Activated B cell treated with CpG ODN at 0.5 μM for 24 hours (primary cell): ENCODE measurements at regions not wholly inside any gene's neighbourhood (a gene's known extent, or its start where the extent isn't known, plus 50 kb on each side); places are given as distances from the start of the nearest gene placed in this dataset.
"Not testable (repeated sequence)": the region's sequence is repeated elsewhere in the genome, so short reads cannot be mapped to it uniquely, and the experiment has no call there.

Experiments
- ATAC-seq: fragments of 200-7000 bp; cut with Tn5 transposase; one replicate; pipeline ENCODE4 v1.10.0; 2021; ENCODE audit warnings: low read depth, mild to moderate bottlenecking, moderate library complexity
- CTCF ChIA-PET: fragments of 350-600 bp; sonication (Branson Sonifier 250); formaldehyde crosslinking; loops from one replicate; lab custom pipeline; 2021; ENCODE audit warnings: antibody characterized with exemption; lab: Charles Lee
- POLR2A ChIA-PET: fragments of 350-600 bp; sonication (Branson Sonifier 250); formaldehyde crosslinking; loops from one replicate; lab custom pipeline; 2021; ENCODE audit warnings: antibody characterized with exemption; lab: Charles Lee
- DNase-seq: peaks from one replicate; pipeline ENCODE4 v3.0.0; 2022
- H3K27ac Mint-ChIP-seq: one replicate; pipeline ENCODE4 v1.8.0; 2020; ENCODE audit warnings: mixed read lengths
- H3K27me3 Mint-ChIP-seq: one replicate; pipeline ENCODE4 v1.8.0; 2021; ENCODE audit warnings: mixed read lengths
- H3K36me3 Mint-ChIP-seq: one replicate; pipeline ENCODE4 v1.8.0; 2021; ENCODE audit warnings: low read depth, mixed read lengths
- H3K4me1 Mint-ChIP-seq: one replicate; pipeline ENCODE4 v1.8.0; 2021; ENCODE audit warnings: mixed read lengths
- H3K4me3 Mint-ChIP-seq: one replicate; pipeline ENCODE4 v1.8.0; 2020; ENCODE audit warnings: mild to moderate bottlenecking, mixed read lengths
- H3K9me3 Mint-ChIP-seq: one replicate; pipeline ENCODE4 v1.8.0; 2020; ENCODE audit warnings: mixed read lengths
- intact Hi-C: fragments of 100-400 bp; cut with micrococcal nuclease; formaldehyde crosslinking; loops from one replicate; pipeline ENCODE4 v1.15.1; 2024
- TF ChIP-seq, protein P1 (sequence below): fragments of 200-600 bp; IDR thresholded peaks from one replicate; pipeline ENCODE4 v1.8.0; 2022; ENCODE audit warnings: antibody characterized with exemption, mild to moderate bottlenecking

DNA sequence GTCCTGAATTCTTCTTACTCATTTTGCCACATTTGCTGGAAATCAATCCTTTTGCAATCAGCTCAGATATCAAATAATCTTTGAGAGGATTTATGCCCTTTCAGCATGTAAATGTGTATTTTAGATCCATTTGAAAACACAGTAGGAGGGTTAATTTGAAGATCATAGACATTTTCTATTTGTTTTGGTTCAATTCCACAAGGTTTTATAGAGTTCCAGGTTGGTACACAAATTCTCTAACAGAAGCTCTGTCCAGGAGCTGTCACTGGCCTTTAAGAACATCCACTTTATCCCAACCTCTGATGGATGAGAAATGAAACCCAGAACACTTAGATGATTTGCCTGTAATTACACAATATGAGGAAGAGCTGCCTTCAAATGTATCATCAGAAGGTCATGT is 157.3 kb upstream of the CHAC2 start:
- H3K27me3 Mint-ChIP-seq: no peaks in the 10 kb centered on the region
- no peaks in the 10 kb centered on the region for H3K36me3 Mint-ChIP-seq
- no peaks in the 10 kb centered on the region for H3K9me3 Mint-ChIP-seq
- ATAC-seq (no peak), DNase-seq (no peak)
- TF ChIP-seq, protein P1, sequence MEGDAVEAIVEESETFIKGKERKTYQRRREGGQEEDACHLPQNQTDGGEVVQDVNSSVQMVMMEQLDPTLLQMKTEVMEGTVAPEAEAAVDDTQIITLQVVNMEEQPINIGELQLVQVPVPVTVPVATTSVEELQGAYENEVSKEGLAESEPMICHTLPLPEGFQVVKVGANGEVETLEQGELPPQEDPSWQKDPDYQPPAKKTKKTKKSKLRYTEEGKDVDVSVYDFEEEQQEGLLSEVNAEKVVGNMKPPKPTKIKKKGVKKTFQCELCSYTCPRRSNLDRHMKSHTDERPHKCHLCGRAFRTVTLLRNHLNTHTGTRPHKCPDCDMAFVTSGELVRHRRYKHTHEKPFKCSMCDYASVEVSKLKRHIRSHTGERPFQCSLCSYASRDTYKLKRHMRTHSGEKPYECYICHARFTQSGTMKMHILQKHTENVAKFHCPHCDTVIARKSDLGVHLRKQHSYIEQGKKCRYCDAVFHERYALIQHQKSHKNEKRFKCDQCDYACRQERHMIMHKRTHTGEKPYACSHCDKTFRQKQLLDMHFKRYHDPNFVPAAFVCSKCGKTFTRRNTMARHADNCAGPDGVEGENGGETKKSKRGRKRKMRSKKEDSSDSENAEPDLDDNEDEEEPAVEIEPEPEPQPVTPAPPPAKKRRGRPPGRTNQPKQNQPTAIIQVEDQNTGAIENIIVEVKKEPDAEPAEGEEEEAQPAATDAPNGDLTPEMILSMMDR: no peak
- H3K4me1 Mint-ChIP-seq: no peaks in the 10 kb centered on the region
- ChIA-PET POLR2A (no interaction called here), CTCF (no interaction called here)
- intact Hi-C loops: no loop called here
- H3K4me3 Mint-ChIP-seq: no peak overlapping the region
- H3K27ac Mint-ChIP-seq: no peak overlapping the region

DNA sequence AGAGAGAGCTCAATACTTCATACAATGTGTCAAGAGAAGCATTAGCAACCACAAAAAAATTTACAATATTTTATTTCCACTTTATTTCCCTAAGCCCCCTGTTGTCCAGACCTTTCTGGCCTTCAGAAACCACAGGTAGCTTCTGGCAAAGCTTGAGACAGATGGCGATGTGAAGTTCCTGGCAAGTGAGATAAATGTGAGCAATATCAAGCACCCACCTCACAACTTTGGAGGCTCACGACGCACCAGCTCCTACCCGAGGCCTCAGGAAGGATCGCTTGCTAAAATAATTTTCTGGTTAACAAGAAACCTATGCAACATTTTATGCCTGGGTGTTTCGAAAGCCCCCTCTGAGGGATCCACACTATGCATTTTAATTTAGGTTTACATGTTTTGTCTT is 158.1 kb upstream of the CHAC2 start:
- Mint-ChIP-seq H3K4me3 (no peak overlapping the region), H3K27ac (no peak overlapping the region), H3K36me3 (no peaks in the 10 kb centered on the region), H3K27me3 (no peaks in the 10 kb centered on the region), H3K9me3 (no peaks in the 10 kb centered on the region), H3K4me1 (no peaks in the 10 kb centered on the region)
- ATAC-seq (no peak), DNase-seq (no peak)
- ChIA-PET CTCF (no interaction called here), POLR2A (no interaction called here)
- TF ChIP-seq, protein P1: no peak
- intact Hi-C loops: no loop called here

DNA sequence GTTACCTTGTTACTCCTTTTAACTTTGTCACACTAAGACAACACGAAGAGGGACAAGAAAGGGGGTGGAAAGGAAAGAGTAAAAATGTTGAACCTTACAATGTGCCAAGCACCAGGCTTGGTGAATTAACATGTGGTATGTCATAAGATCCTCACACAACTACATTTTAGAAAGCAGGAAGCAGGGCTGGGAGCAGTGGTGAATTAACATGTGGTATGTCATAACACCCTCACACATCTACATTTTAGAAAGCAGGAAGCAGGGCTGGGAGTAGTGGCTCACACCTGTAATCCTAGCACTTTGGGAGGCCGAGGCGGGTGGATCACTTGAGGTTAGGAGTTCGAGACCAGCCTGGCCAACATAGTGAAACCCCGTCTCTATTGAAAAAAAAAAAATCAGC is 159.3 kb upstream of the CHAC2 start:
- CTCF ChIA-PET: no interaction called here
- no peak overlapping the region for H3K27ac Mint-ChIP-seq
- POLR2A ChIA-PET: no interaction called here
- H3K27me3 Mint-ChIP-seq: no peaks in the 10 kb centered on the region
- no peak overlapping the region for H3K4me3 Mint-ChIP-seq
- DNase-seq: no peak
- intact Hi-C loops: no loop called here
- no peak for ATAC-seq
- no peaks in the 10 kb centered on the region for H3K36me3 Mint-ChIP-seq
- TF ChIP-seq, protein P1: no peak
- no peaks in the 10 kb centered on the region for H3K9me3 Mint-ChIP-seq
- H3K4me1 Mint-ChIP-seq: no peaks in the 10 kb centered on the region

DNA sequence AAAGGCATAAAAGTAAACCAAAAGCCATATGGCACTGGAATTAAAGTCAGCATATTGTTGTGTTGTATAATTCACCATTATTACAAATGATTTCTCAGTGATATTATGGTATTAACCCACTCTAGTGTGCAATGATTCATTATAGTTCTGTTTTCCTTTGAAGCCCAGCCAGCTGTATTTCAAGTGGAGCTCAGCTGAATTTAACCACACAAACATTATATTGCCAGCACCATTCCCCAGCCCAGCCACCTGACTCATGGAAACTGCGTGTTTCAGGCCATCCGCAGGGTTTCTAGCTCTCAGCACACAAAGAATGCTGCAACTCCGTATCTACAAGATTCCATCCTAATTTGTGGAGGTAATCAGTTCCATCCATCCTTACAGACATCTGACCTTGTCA is 166.8 kb upstream of the CHAC2 start:
- ATAC-seq (no peak), DNase-seq (no peak)
- TF ChIP-seq, protein P1: no peak
- no peaks in the 10 kb centered on the region for H3K36me3 Mint-ChIP-seq
- intact Hi-C loops: no loop called here
- no peak overlapping the region for H3K4me3 Mint-ChIP-seq
- H3K4me1 Mint-ChIP-seq: no peaks in the 10 kb centered on the region
- no peaks in the 10 kb centered on the region for H3K9me3 Mint-ChIP-seq
- no peak overlapping the region for H3K27ac Mint-ChIP-seq
- CTCF ChIA-PET: no interaction called here
- H3K27me3 Mint-ChIP-seq: no peaks in the 10 kb centered on the region
- POLR2A ChIA-PET: no interaction called here

DNA sequence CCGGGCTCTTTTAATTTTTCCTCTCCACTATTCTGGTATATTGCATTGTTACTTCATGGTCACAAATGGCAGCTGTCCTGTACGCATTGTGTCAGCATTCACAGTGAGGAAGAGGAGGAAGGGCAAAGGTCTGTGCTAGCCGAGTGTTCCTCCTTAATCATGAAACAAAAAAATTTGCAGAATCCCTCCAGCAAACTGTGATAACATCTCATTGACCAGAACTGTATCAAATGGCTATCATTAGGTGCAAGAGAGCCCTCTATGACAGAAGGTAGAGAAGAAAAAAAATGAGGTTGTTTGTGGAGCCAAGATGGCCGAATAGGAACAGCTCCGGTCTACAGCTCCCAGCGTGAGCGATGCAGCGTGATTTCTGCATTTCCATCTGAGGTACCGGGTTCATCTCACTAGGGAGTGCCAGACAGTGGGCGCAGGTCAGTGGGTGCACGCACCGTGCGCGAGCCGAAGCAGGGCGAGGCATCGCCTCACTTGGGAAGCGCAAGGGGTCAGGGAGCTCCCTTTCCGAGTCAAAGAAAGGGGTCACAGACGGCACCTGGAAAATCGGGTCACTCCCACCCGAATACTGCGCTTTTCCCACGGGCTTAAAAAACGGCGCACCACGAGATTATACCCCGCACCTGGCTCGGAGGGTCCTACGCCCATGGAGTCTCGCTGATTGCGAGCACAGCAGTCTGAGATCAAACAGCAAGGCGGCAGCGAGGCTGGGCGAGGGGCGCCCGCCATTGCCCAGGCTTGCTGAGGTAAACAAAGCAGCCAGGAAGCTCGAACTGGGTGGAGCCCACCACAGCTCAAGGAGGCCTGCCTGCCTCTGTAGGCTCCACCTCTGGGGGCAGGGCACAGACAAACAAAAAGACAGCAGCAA is 180.6 kb upstream of the CHAC2 start:
- CTCF ChIA-PET, H3K36me3 Mint-ChIP-seq, ATAC-seq, H3K4me1 Mint-ChIP-seq, H3K4me3 Mint-ChIP-seq, intact Hi-C loops, H3K27ac Mint-ChIP-seq, H3K27me3 Mint-ChIP-seq, H3K9me3 Mint-ChIP-seq, DNase-seq, POLR2A ChIA-PET: not testable (repeated sequence)
